HCT116 (cell line): ENCODE measurements at regions not wholly inside any gene's neighbourhood (a gene's known extent, or its start where the extent isn't known, plus 50 kb on each side); places are given as distances from the start of the nearest gene placed in this dataset.

ENCODE experiments used
- ATAC-seq: fragments of 200-7000 bp; cut with Tn5 transposase; 2 replicates; pipeline ENCODE4 v1.9.1; 2020; ENCODE audit warnings: mild to moderate bottlenecking, moderate library complexity
- BruUV-seq: library from RNA; stranded (reverse); fragments of 400-500 nt; replicated peaks from 2 replicates; lab custom pipeline; 2021; lab: Mats Ljungman, UMichigan
- CTCF ChIA-PET: fragments of 300-600 bp; sonication (Branson Sonifier 250); formaldehyde crosslinking; loops from one replicate; lab custom pipeline; 2021; ENCODE audit warnings: antibody characterized with exemption; lab: Charles Lee
- POLR2A ChIA-PET: fragments of 300-600, 350-600 bp; sonication (Branson Sonifier 250); formaldehyde crosslinking; loops from one replicate; lab custom pipeline; 2021; ENCODE audit warnings: antibody characterized with exemption; lab: Charles Lee
- RAD21 ChIA-PET, 2 experiments: fragments of 300-600 bp; sonication (Branson Sonifier 250); formaldehyde crosslinking; loops; one replicate each; lab custom pipeline; 2023; ENCODE audit warnings: low total read pairs in 2 of 2; ENCODE audit not compliant: uncharacterized antibody in 2 of 2, unreplicated experiment in 2 of 2, low non-redundant PET in 1 of 2; lab: Charles Lee
- DNase-seq: peaks from one replicate; pipeline ENCODE4 v3.0.0-alpha.2; 2010; ENCODE audit warnings: low read depth, low spot score
- H2AFZ ChIP-seq: fragments of 200-600 bp; shearing (Covaris generic), sonication (generic); 2 replicates; pipeline ENCODE4 v1.6.1; 2017; ENCODE audit warnings: low read depth, mixed run types, mixed read lengths, antibody characterized with exemption, low read length; ENCODE audit not compliant: poor library complexity, severe bottlenecking
- H3K27ac ChIP-seq: 2 replicates; pipeline ENCODE4 v1.5.1; 2012; ENCODE audit warnings: low read depth, low read length
- H3K27me3 ChIP-seq: fragments of 200-600 bp; sonication (generic); 2 replicates; pipeline ENCODE4 v1.6.1; 2016; ENCODE audit warnings: mixed run types, low read length, mixed read lengths; ENCODE audit not compliant: insufficient read depth
- H3K36me3 ChIP-seq, 2 experiments: fragments of 200-500 bp in 1 of 2; fragments of 200-600 bp in 1 of 2; sonication (Bioruptor generic) in 1 of 2; sonication (generic) in 1 of 2; 2 replicates each; pipeline versions ENCODE4 v1.5.1 to v1.6.1; 2014 to 2016; ENCODE audit warnings: low read length in 2 of 2, inconsistent platforms in 1 of 2, mixed read lengths in 1 of 2, mixed run types in 1 of 2; ENCODE audit not compliant: insufficient read depth in 2 of 2, control insufficient read depth in 1 of 2
- H3K4me1 ChIP-seq, 2 experiments: fragments of 200-600 bp in 1 of 2; sonication (generic) in 1 of 2; 2 replicates each; pipeline versions ENCODE4 v1.5.1 to v1.6.1; 2012 to 2017; ENCODE audit warnings: low read length in 2 of 2, inconsistent platforms in 1 of 2, mild to moderate bottlenecking in 1 of 2, mixed read lengths in 1 of 2, mixed run types in 1 of 2, moderate library complexity in 1 of 2; ENCODE audit not compliant: insufficient read depth in 2 of 2, control insufficient read depth in 1 of 2
- H3K4me2 ChIP-seq: fragments of 200-600 bp; sonication (generic); 2 replicates; pipeline ENCODE4 v1.6.1; 2017; ENCODE audit warnings: mixed run types, low read length, mixed read lengths
- H3K4me3 ChIP-seq, 2 experiments: fragments of 200-600 bp in 1 of 2; sonication (generic) in 1 of 2; replicated peaks in 1 of 2; 2 replicates each; pipeline ENCODE4 v1.5.1; 2011 to 2016; ENCODE audit warnings: low read length in 2 of 2, control low read depth in 1 of 2, low read depth in 1 of 2, mild to moderate bottlenecking in 1 of 2, mixed read lengths in 1 of 2, mixed run types in 1 of 2
- H3K79me2 ChIP-seq: fragments of 200-600 bp; sonication (generic); 2 replicates; pipeline ENCODE4 v1.6.1; 2017; ENCODE audit warnings: mild to moderate bottlenecking, mixed run types, low read length, moderate library complexity, mixed read lengths; ENCODE audit not compliant: insufficient read depth
- H3K9ac ChIP-seq: fragments of 200-600 bp; sonication (generic); 2 replicates; pipeline ENCODE4 v1.6.1; 2016; ENCODE audit warnings: low read length, mixed read lengths
- H3K9me2 ChIP-seq: fragments of 200-600 bp; sonication (generic), shearing (Covaris generic); 2 replicates; pipeline ENCODE4 v1.6.1; 2017; ENCODE audit warnings: mixed run types, mild to moderate bottlenecking, moderate library complexity; ENCODE audit not compliant: insufficient read depth
- H3K9me3 ChIP-seq, 2 experiments: fragments of 200-500 bp in 1 of 2; fragments of 200-600 bp in 1 of 2; sonication (Bioruptor generic) in 1 of 2; sonication (generic) in 1 of 2; 2 replicates each; pipeline ENCODE4 v1.6.1; 2014 to 2017; ENCODE audit warnings: low read length in 2 of 2, mixed read lengths in 2 of 2, inconsistent platforms in 1 of 2, low read depth in 1 of 2, mild to moderate bottlenecking in 1 of 2, mixed run types in 1 of 2, moderate library complexity in 1 of 2; ENCODE audit not compliant: control insufficient read depth in 1 of 2, insufficient read depth in 1 of 2
- H4K20me1 ChIP-seq: fragments of 200-600 bp; sonication (generic), shearing (Covaris generic); 2 replicates; pipeline ENCODE4 v1.6.1; 2017; ENCODE audit warnings: mixed run types, mild to moderate bottlenecking, moderate library complexity; ENCODE audit not compliant: insufficient read depth
- CEBPB ChIP-seq: IDR thresholded peaks from 2 replicates; pipeline ENCODE4 v1.6.1; 2012; ENCODE audit warnings: low read depth
- CTCF ChIP-seq, 3 experiments: fragments of 200-600 bp in 1 of 3; sonication (generic) in 1 of 3; IDR thresholded peaks in 2 of 3; conservative IDR thresholded peaks in 1 of 3; 2 replicates each; pipeline ENCODE4 v1.5.1; 2012 to 2017; ENCODE audit warnings: low read depth in 2 of 3, low read length in 2 of 3, antibody characterized with exemption in 1 of 3, borderline replicate concordance in 1 of 3, control low read depth in 1 of 3, mild to moderate bottlenecking in 1 of 3, mixed read lengths in 1 of 3, mixed run types in 1 of 3, moderate library complexity in 1 of 3; ENCODE audit not compliant: insufficient read depth in 1 of 3
- EGR1 ChIP-seq: IDR thresholded peaks from 2 replicates; pipeline ENCODE4 v1.6.1; 2012; ENCODE audit warnings: low read depth
- ELF1 ChIP-seq: IDR thresholded peaks from 2 replicates; pipeline ENCODE4 v1.6.1; 2012; ENCODE audit warnings: low read depth, borderline replicate concordance
- FOSL1 ChIP-seq: IDR thresholded peaks from 2 replicates; pipeline ENCODE4 v1.6.1; 2012; ENCODE audit warnings: low read depth
- POLR2AphosphoS5 ChIP-seq: IDR thresholded peaks from 2 replicates; pipeline ENCODE4 v1.6.1; 2011; ENCODE audit warnings: mild to moderate bottlenecking, low read depth, low read length, moderate library complexity
- RAD21 ChIP-seq: IDR thresholded peaks from 2 replicates; pipeline ENCODE4 v1.6.1; 2012; ENCODE audit warnings: low read depth, mild to moderate bottlenecking
- REST ChIP-seq: IDR thresholded peaks from 2 replicates; pipeline ENCODE4 v1.6.1; 2012; ENCODE audit warnings: low read depth
- SP1 ChIP-seq: IDR thresholded peaks from 2 replicates; pipeline ENCODE4 v1.6.1; 2012; ENCODE audit warnings: low read depth
- SRF ChIP-seq: IDR thresholded peaks from 2 replicates; pipeline ENCODE4 v1.6.1; 2012; ENCODE audit warnings: low read depth
- YY1 ChIP-seq: IDR thresholded peaks from 2 replicates; pipeline ENCODE4 v1.6.1; 2011; ENCODE audit warnings: low read length, low read depth, moderate library complexity, mild to moderate bottlenecking; ENCODE audit not compliant: insufficient replicate concordance; ENCODE audit errors: extremely low read depth
- ZFX ChIP-seq: fragments of 450-650 bp; IDR thresholded peaks from 2 replicates; pipeline ENCODE4 v1.6.1; 2017
- ZNF274 ChIP-seq: fragments of 200-500 bp; sonication (Bioruptor generic); IDR thresholded peaks from 2 replicates; pipeline ENCODE4 v1.6.1; 2014; ENCODE audit warnings: mild to moderate bottlenecking, low read depth, low read length, inconsistent platforms
- intact Hi-C: fragments of 100-400 bp; cut with micrococcal nuclease; formaldehyde crosslinking; loops from 2 replicates; pipeline ENCODE4 v1.10.0; 2022

- DNase-seq: no peak
- Histone ChIP-seq H3K9ac (no peak overlapping the region), H3K27me3 (no peaks in the 10 kb centered on the region), H4K20me1 (no peaks in the 10 kb centered on the region), H3K4me1 (no peaks in the 10 kb centered on the region), H3K4me3 (no peak overlapping the region), H3K4me2 (no peak overlapping the region), H2AFZ (no peak overlapping the region), H3K36me3 (no peaks in the 10 kb centered on the region), H3K9me2 (no peaks in the 10 kb centered on the region), H3K9me3 (no peaks in the 10 kb centered on the region; a peak in 1 of 4 replicates), H3K27ac (no peak overlapping the region), H3K79me2 (no peaks in the 10 kb centered on the region)
- no TSS peak for BruUV-seq
- intact Hi-C loops: no loop called here
- POLR2A ChIA-PET: no interaction called here
- CTCF ChIA-PET: no interaction called here
- no peak for ATAC-seq
- RAD21 ChIA-PET: no interaction called here
- TF ChIP-seq CEBPB: no peak
- no peak for TF ChIP-seq SRF
- TF ChIP-seq RAD21: no peak
- TF ChIP-seq ZNF274: no peak
- TF ChIP-seq POLR2AphosphoS5: no peak
- TF ChIP-seq FOSL1: no peak
- TF ChIP-seq YY1: no peak
- TF ChIP-seq REST: no peak
- no peak for TF ChIP-seq ZFX
- no peak for TF ChIP-seq EGR1
- no peak for TF ChIP-seq ELF1
- no peak for TF ChIP-seq CTCF (IDR thresholded peaks at IDR 0.05 in 2 of 3, conservative IDR thresholded peaks at IDR 0.05 in 1 of 3; ENCODE audit: borderline replicate concordance in 1 of 3, insufficient read depth in 1 of 3, low read depth in 2 of 3, low read length in 2 of 3)
- TF ChIP-seq SP1: no peak
Measured at GRCh38 chr5:144083185-144083584, 87.3 kb downstream of the YIPF5 start.
